ENCODE measurements at regions not wholly inside any gene's neighbourhood (a gene's known extent, or its start where the extent isn't known, plus 50 kb on each side); places are given as distances from the start of the nearest gene placed in this dataset.

DNA sequence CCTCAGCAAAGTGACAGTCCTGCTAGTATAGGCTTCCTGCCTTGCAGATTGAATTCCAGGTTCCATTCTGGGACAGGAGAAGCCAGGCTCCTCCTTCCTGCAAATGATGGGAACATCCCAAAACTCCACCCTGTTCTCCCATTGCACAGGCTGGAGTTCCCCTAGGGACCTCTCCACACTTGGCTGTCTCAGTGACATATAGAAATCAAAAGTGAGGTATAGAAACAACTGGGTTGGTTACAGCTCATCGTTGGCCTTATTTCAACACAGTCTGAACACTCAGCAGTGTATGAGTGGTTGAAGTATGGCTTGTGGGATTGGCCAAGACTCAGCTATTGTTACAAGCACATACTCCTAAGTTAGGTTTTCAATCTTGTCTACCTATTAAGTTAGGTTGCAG lies 157.8 kb upstream of the FTMT start:
- no CpG with 5 or more reads among the region's 1 CpG for WGBS, 2 experiments (ENCODE audit: extremely low coverage in 2 of 2, insufficient read length in 1 of 2)
- Histone ChIP-seq H4K5ac (ENCODE audit: low read depth, low read length) (no peak overlapping the region), H3K4me3 (ENCODE audit: insufficient read depth, low read depth, low read length) (no peak overlapping the region), H3K9ac (ENCODE audit: low read depth, low read length) (no peak overlapping the region), H3K36me3 (ENCODE audit: control insufficient read depth, insufficient read depth, low read length) (no peaks in the 10 kb centered on the region), H2BK20ac (ENCODE audit: low read depth, low read length) (no peak overlapping the region), H2BK5ac (ENCODE audit: low read depth, low read length, poor library complexity, severe bottlenecking) (no peak overlapping the region), H3K79me1 (ENCODE audit: low read depth in 1 of 2, low read length in 2 of 2) (no peaks in the 10 kb centered on the region), H3K23ac (ENCODE audit: low read depth, low read length) (no peak overlapping the region), H2AFZ (replicated peaks; ENCODE audit: low read length, poor library complexity) (no peak overlapping the region), H2AK9ac (replicated peaks; ENCODE audit: low read depth, low read length, poor library complexity) (no peak overlapping the region), H3K27ac (ENCODE audit: insufficient read depth, low read length) (no peak overlapping the region), H3K4me2 (ENCODE audit: low read depth, low read length) (no peak overlapping the region), H2BK15ac (ENCODE audit: low read depth, low read length) (no peak overlapping the region), H3K56ac (ENCODE audit: extremely low read depth, insufficient read depth, low read length) (no peak overlapping the region), H3K9me3 (ENCODE audit: control insufficient read depth, insufficient read depth, low read length) (no peaks in the 10 kb centered on the region), H3K4me1 (ENCODE audit: control insufficient read depth, insufficient read depth, low read length) (no peaks in the 10 kb centered on the region), H3K18ac (ENCODE audit: low read depth, low read length) (no peak overlapping the region), H2AK5ac (ENCODE audit: low read depth, low read length) (no peak overlapping the region), H3K9me1 (ENCODE audit: insufficient read depth, low read length) (no peaks in the 10 kb centered on the region), H3K27me3 (ENCODE audit: control insufficient read depth, insufficient read depth, low read length) (no peaks in the 10 kb centered on the region), H3K4ac (ENCODE audit: low read depth, low read length) (no peak overlapping the region), H3K14ac (replicated peaks; ENCODE audit: low read depth, low read length) (no peak overlapping the region), H4K91ac (ENCODE audit: insufficient read depth, low read depth, low read length) (no peak overlapping the region), H4K20me1 (ENCODE audit: insufficient read depth, low read length) (no peaks in the 10 kb centered on the region), H4K8ac (ENCODE audit: low read depth in 2 of 2, low read length in 2 of 2) (no peak overlapping the region), H2BK120ac (ENCODE audit: low read depth, low read length) (no peak overlapping the region)
- dilution Hi-C loops (cut with HindIII; ENCODE audit: low sequenced_read_pairs, unreplicated experiment) (no loop called here), intact Hi-C loops (cut with micrococcal nuclease) (no loop called here), in situ Hi-C loops (cut with MboI; ENCODE audit: low sequenced_read_pairs) (no loop called here)
- DNase-seq (no peak), ATAC-seq (ENCODE audit: low read depth) (no peak)
- ChIA-PET CTCF (interaction anchor here (1.1 kb wide), 1 partner anchor 54 kb away, joined by 3 read pairs; no protein-coding TSS in a partner anchor), POLR2A (ENCODE audit: unreplicated experiment) (no interaction called here)
- no peak for TF ChIP-seq SMC3 (IDR thresholded peaks at IDR 0.05; ENCODE audit: low read depth, low read length)
- TF ChIP-seq, protein P1, sequence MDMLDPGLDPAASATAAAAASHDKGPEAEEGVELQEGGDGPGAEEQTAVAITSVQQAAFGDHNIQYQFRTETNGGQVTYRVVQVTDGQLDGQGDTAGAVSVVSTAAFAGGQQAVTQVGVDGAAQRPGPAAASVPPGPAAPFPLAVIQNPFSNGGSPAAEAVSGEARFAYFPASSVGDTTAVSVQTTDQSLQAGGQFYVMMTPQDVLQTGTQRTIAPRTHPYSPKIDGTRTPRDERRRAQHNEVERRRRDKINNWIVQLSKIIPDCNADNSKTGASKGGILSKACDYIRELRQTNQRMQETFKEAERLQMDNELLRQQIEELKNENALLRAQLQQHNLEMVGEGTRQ (IDR thresholded peaks at IDR 0.05; ENCODE audit: low read depth, low read length) = no peak
- no peak for TF ChIP-seq FOS (IDR thresholded peaks at IDR 0.05; ENCODE audit: low read depth, low read length)
- TF ChIP-seq NFE2L2 (IDR thresholded peaks at IDR 0.05; ENCODE audit: low read depth, low read length) = no peak
- no peak for TF ChIP-seq POLR2A (IDR thresholded peaks at IDR 0.05; ENCODE audit: low read depth, low read length)
- no TSS peak for BruUV-seq (replicated peaks)

Data from IMR-90 (cell line).